ENCODE measurements at regions not wholly inside any gene's neighbourhood (a gene's known extent, or its start where the extent isn't known, plus 50 kb on each side); places are given as distances from the start of the nearest gene placed in this dataset.

DNA sequence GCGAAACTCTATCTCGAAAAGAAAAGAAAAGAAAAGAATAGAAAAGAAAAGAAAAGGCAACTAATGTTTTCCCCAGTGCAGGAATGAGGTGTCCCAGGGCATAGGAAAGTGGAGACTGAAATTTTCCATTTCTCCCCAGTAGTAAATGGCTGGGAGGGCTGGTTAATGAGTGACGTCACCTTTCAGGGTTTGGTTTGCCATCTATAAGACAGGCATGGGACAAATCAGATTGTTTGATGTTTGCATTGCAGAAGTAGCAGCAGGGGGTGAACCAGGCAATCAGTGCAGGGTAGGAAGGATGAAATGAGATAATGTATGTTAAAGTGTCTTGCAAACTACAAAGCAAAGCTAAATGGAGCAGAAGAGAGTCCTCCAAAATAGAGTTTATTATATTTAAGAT lies 533.4 kb downstream of the PKHD1 start:
- H3K27me3 ChIP-seq (ENCODE audit: control insufficient read depth, insufficient read depth, low read length): no peaks in the 10 kb centered on the region
- no peak overlapping the region for H3K27ac ChIP-seq (ENCODE audit: low read depth, low read length)
- H3K4me3 ChIP-seq (ENCODE audit: low read depth, low read length): no peak overlapping the region

DNA sequence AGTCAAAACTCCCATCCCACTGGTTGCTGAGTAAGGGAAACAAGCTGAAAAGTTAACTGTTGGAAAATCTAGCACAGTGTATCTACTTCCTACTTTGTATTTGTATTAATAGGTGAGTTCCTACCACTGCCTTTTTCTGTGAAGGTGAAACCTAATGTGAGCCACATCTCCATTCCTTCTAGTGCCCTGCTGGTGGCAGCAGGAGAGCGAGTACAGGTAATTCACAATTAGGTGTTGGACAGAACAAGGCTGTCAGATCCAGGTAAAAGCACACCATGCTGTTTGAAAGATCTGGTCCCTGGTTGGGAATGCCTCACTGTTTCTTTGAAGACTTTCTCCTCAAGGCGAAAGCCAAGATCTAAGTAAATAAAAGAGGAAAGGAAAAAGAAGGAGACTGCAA lies 528.4 kb downstream of the PKHD1 start:
- Histone ChIP-seq H3K9me3 (ENCODE audit: control insufficient read depth, insufficient read depth, low read depth, low read length) (no peaks in the 10 kb centered on the region), H3K9ac (ENCODE audit: low read length) (no peak overlapping the region), H3K4me3 (ENCODE audit: low read depth, low read length) (no peak overlapping the region), H3K27ac (ENCODE audit: low read depth, low read length) (no peak overlapping the region), H3K27me3 (ENCODE audit: control insufficient read depth, insufficient read depth, low read length) (no peaks in the 10 kb centered on the region), H3K36me3 (ENCODE audit: control insufficient read depth, insufficient read depth, low read length) (no peaks in the 10 kb centered on the region), H3K4me1 (ENCODE audit: control insufficient read depth, insufficient read depth, low read length) (peaks cover 2% of the 10 kb centered on the region)

More for the DNA sequence above, 533.4 kb downstream of the PKHD1 start:
- Histone ChIP-seq H3K4me1 (ENCODE audit: control insufficient read depth, insufficient read depth, low read length) (peaks cover 5% of the 10 kb centered on the region), H3K9me3 (ENCODE audit: control insufficient read depth, insufficient read depth, low read depth, low read length) (no peaks in the 10 kb centered on the region), H3K9ac (ENCODE audit: low read length) (no peak overlapping the region), H3K36me3 (ENCODE audit: control insufficient read depth, insufficient read depth, low read length) (no peaks in the 10 kb centered on the region)

DNA sequence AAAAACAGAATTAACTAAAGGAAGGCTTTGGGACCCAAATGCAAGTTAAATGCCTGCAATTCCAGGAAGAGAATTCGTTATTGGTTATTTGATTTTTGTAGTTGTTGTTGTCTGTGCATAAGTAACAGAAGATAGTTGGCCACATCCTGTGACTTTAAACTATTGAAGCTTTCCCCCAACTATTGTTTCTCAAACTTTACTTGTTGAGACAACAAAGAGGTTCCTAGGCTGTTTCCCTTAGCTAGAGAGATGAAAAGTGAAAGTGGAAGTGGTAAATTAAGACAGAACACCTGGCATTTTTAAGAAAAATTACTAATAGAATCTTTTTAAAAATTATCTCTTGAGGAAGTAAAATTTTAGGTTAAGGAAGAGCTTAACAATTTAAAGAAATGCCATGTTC lies 525.2 kb downstream of the PKHD1 start:
- Histone ChIP-seq H3K36me3 (ENCODE audit: control insufficient read depth, insufficient read depth, low read length) (no peaks in the 10 kb centered on the region), H3K9me3 (ENCODE audit: control insufficient read depth, insufficient read depth, low read depth, low read length) (no peaks in the 10 kb centered on the region), H3K27me3 (ENCODE audit: control insufficient read depth, insufficient read depth, low read length) (no peaks in the 10 kb centered on the region), H3K4me3 (ENCODE audit: low read depth, low read length) (no peak overlapping the region), H3K27ac (ENCODE audit: low read depth, low read length) (no peak overlapping the region), H3K9ac (ENCODE audit: low read length) (no peak overlapping the region), H3K4me1 (ENCODE audit: control insufficient read depth, insufficient read depth, low read length) (no peaks in the 10 kb centered on the region; the same call in 1 of the 2 replicates)
